ENCODE measurements at regions not wholly inside any gene's neighbourhood (a gene's known extent, or its start where the extent isn't known, plus 50 kb on each side); places are given as distances from the start of the nearest gene placed in this dataset.
"Not testable (repeated sequence)": the region's sequence is repeated elsewhere in the genome, so short reads cannot be mapped to it uniquely, and the experiment has no call there.

DNA sequence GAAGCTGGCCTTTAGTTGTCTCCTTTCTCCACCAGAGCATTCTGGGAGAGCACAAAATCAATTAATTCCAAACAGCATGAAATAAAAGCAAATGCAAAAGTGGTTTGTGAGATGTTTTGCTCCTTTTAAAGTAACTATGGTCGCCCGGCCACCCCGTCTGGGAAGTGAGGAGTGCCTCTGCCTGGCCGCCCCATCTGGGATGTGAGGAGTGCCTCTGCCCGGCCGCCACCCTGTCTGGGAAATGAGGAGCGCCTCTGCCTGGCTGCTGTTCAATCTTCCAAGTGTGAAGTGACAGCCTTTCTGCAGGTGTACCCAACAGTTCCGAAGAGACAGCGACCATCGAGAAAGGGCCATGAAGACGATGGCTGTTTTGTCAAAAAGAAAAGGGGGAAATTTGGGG lies 381.3 kb upstream of the FGF16 start:
- Mint-ChIP-seq H3K4me3 (no peak overlapping the region), H3K27me3 (peaks cover 1% of the 10 kb centered on the region), H3K36me3 (ENCODE audit: low read depth) (no peaks in the 10 kb centered on the region), H3K4me1 (ENCODE audit: low read depth) (peaks cover 10% of the 10 kb centered on the region), H3K27ac (no peak overlapping the region), H3K9me3 (no peaks in the 10 kb centered on the region)
- ChIA-PET POLR2A (no interaction called here), CTCF (no interaction called here)
- DNase-seq (no peak), ATAC-seq (no peak)
- TF ChIP-seq, protein P1, sequence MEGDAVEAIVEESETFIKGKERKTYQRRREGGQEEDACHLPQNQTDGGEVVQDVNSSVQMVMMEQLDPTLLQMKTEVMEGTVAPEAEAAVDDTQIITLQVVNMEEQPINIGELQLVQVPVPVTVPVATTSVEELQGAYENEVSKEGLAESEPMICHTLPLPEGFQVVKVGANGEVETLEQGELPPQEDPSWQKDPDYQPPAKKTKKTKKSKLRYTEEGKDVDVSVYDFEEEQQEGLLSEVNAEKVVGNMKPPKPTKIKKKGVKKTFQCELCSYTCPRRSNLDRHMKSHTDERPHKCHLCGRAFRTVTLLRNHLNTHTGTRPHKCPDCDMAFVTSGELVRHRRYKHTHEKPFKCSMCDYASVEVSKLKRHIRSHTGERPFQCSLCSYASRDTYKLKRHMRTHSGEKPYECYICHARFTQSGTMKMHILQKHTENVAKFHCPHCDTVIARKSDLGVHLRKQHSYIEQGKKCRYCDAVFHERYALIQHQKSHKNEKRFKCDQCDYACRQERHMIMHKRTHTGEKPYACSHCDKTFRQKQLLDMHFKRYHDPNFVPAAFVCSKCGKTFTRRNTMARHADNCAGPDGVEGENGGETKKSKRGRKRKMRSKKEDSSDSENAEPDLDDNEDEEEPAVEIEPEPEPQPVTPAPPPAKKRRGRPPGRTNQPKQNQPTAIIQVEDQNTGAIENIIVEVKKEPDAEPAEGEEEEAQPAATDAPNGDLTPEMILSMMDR (IDR thresholded peaks at IDR 0.05): no peak
- intact Hi-C loops (cut with micrococcal nuclease): no loop called here

DNA sequence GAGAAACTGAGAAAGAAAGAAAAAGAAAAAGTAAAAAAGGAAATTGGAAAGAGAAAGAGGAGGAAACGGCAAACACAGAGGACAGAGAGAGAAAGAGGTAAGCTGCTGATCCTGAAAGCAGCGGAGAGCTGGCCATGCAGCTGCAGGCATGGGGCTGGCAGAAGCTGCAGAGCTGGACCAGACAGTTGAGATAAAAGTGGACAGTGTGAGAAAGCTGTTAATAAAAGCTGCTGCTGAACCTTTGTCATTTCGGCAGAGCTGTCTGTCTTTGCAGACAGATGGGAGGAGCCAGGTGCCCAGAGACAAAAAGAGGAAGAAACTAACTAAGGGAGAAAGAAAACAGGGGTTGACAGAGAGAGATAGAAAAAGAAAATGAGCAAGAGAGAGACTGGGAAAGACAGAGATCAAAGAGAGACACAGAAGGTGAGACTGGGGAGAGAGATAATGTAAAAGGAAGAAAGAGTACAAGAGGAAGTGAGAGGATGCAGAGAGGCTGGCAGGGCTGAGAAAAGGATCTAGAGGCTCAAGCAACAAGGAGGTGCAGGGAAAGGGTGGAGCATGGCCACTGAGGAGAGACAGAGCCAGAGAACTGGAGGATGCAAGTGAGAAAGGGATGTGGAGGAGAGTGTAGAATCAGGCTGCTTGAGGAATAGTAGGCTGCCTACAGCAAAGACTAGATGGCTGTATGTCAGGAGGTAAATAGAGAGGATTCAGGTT lies 376.8 kb upstream of the FGF16 start:
- TF ChIP-seq, protein P1 (IDR thresholded peaks at IDR 0.05): no peak
- intact Hi-C loops (cut with micrococcal nuclease): no loop called here
- H3K27ac Mint-ChIP-seq: no peak overlapping the region
- peak overlapping the region; percentile 24 for H3K4me3 Mint-ChIP-seq
- H3K27me3 Mint-ChIP-seq: peaks cover 3% of the 10 kb centered on the region
- ATAC-seq (no peak), DNase-seq (no peak)
- ChIA-PET CTCF (no interaction called here), POLR2A (no interaction called here)
- no peaks in the 10 kb centered on the region for H3K9me3 Mint-ChIP-seq
- peaks cover 12% of the 10 kb centered on the region for H3K4me1 Mint-ChIP-seq (ENCODE audit: low read depth)
- no peaks in the 10 kb centered on the region for H3K36me3 Mint-ChIP-seq (ENCODE audit: low read depth)

DNA sequence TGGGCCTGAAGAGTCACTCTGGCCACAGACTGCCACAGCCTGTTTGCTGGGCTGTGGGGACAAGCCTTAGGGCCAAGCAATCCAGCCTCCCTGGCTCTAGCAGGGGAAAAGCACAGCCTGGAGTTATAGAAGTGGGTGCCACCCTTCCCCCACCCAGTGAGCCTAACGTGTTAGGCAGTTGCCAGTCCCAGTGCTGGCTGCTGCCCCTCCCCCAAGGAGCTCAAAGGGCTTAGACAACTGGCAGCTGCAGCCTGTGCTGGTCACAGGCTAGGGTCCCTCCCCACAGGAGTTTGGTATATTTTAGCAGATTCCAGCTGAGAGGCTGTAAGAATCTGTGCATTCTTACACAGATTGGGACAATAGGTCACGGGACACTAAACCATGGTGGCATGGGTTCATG lies 370.3 kb upstream of the FGF16 start:
- peaks cover 2% of the 10 kb centered on the region for H3K27me3 Mint-ChIP-seq
- H3K27ac Mint-ChIP-seq: no peak overlapping the region
- peaks cover 9% of the 10 kb centered on the region for H3K9me3 Mint-ChIP-seq
- TF ChIP-seq, protein P1 (IDR thresholded peaks at IDR 0.05): no peak
- H3K4me1 Mint-ChIP-seq (ENCODE audit: low read depth): no peaks in the 10 kb centered on the region
- ATAC-seq (no peak), DNase-seq (no peak)
- ChIA-PET CTCF (no interaction called here), POLR2A (no interaction called here)
- intact Hi-C loops (cut with micrococcal nuclease): no loop called here
- no peaks in the 10 kb centered on the region for H3K36me3 Mint-ChIP-seq (ENCODE audit: low read depth)
- H3K4me3 Mint-ChIP-seq: no peak overlapping the region

DNA sequence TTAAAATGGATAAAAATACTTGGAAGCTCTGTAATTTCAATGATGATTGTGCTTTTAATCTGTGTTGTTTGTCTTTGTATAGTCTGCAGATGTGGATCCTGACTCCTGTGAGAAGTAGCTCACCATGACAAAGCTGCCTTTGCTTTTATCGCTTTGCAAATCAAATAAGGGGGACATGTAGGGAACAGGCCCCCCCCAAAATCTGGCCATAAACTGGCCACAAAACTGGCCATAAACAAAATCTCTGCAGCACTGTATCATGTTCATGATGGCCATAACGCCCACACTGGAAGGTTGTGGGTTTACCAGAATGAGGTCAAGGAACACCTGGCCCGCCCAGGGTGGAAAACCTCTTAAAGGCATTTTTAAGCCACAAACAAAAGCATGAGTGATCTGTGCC lies 366.0 kb upstream of the FGF16 start:
- H3K4me1 Mint-ChIP-seq (ENCODE audit: low read depth); DNase-seq; H3K27me3 Mint-ChIP-seq; H3K27ac Mint-ChIP-seq; ATAC-seq; H3K4me3 Mint-ChIP-seq; intact Hi-C loops (cut with micrococcal nuclease); CTCF ChIA-PET; H3K9me3 Mint-ChIP-seq; POLR2A ChIA-PET; H3K36me3 Mint-ChIP-seq (ENCODE audit: low read depth): not testable (repeated sequence)

DNA sequence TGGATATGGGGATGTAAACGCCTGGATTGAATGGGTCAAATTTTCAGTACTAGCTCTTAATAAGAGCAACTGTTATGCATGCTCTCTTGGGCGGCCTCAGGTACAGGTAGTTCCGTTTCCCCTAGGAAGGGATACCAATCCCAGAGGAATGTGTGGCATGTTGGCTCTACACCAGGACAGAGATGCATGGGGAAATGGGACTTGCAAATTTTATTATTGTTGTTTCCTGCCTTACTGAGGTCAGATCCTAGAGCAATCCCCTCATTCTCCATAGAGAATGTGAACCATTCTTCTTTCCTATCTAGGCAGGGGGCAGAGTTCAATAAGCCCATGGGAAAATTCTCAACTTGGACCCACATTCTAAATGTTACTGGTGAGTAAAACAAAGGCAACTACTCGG lies 361.8 kb upstream of the FGF16 start:
- Mint-ChIP-seq H3K27ac (no peak overlapping the region), H3K4me1 (ENCODE audit: low read depth) (no peaks in the 10 kb centered on the region), H3K36me3 (ENCODE audit: low read depth) (no peaks in the 10 kb centered on the region), H3K9me3 (peaks cover 7% of the 10 kb centered on the region), H3K4me3 (no peak overlapping the region), H3K27me3 (no peaks in the 10 kb centered on the region)
- intact Hi-C loops (cut with micrococcal nuclease): no loop called here
- CTCF ChIA-PET: no interaction called here
- TF ChIP-seq, protein P1 (IDR thresholded peaks at IDR 0.05): no peak
- DNase-seq: no peak
- POLR2A ChIA-PET: no interaction called here
- ATAC-seq: no peak

Measured in activated CD8-positive, alpha-beta T cell treated with anti-CD3 and anti-CD28 coated beads for 36 hours (primary cell).